ENCODE measurements at regions not wholly inside any gene's neighbourhood (a gene's known extent, or its start where the extent isn't known, plus 50 kb on each side); places are given as distances from the start of the nearest gene placed in this dataset.

DNA sequence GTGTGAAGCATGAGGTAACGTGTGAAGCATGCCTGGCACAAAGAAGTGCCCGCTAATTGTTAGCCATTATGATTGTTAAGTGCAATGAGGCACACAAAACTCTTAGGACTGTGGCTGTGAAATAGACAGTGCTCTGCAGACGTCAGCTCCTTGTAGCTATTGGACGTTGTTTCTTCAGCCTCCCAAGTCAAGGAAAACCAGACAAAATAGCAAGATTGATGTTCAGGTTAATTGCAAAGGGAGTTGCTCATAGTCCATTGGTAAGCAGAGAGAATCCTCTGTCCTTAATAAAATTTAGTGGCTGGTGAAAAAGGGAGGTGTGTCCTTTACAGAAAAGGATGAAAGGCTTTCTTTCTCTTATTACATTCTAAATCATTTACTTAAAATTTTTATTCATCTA lies 54.6 kb upstream of the MBP start:
- DNase-seq (ENCODE audit: low read depth, low spot score) = no peak
- in situ Hi-C loops (cut with HindIII; ENCODE audit: low pct_unique_long_range_greater_than_20kb, low sequenced_read_pairs) = no loop called here

DNA sequence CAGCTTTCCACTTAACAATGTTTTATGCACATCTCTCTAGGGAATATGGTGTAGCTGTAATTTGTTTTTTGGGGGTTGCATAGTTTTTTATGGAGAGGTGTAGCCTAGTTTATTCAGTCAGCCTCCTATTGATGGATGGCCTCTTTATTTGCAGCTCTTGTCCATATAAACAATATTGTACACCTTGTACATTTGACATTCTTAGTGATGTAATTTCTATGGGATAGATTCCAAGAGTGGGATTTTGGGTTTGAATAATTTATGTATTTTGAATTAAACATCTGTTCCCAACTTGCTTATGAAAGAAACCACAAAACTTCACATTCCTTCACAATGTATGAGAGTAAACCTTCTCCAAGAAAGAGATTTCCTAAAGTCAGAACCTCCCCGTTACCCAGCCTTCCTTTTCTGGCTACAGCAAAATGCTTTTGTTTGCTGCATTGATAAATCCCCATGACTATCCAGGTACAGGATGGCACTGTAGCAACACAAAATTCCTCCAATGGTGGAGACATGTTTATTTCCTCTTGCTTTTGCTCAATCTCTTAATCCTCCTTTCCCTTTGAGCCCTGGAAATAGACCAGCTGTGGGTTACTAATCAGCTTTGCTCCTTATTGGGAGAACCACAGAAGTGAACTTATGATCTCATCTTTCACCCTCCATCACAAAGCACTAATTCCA lies 58.4 kb upstream of the GALR1 start:
- DNase-seq (ENCODE audit: low read depth, low spot score) = no peak
- in situ Hi-C loops (cut with HindIII; ENCODE audit: low pct_unique_long_range_greater_than_20kb, low sequenced_read_pairs) = no loop called here

DNA sequence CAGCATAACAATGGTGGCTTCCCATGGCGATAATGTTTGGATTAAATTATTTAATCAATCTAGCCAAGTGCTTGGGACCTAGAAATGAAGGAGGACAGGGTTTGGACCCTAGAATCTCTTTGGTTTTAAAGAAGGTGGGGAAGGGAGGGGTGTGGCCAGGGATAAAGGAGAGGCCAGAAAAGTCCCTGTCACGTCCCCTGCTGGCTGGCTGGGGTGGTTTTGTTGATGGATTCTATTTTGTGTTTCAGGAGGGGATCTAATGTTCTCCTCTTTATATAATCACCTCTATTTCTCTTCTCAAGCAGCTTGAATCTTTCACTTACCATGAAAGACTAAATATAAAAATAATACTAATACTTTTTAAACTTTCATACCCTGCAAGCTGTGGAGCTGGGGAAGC lies 52.6 kb upstream of the GALR1 start:
- DNase-seq (ENCODE audit: low read depth, low spot score) = peak; percentile 43
- in situ Hi-C loops (cut with HindIII; ENCODE audit: low pct_unique_long_range_greater_than_20kb, low sequenced_read_pairs) = no loop called here

DNA sequence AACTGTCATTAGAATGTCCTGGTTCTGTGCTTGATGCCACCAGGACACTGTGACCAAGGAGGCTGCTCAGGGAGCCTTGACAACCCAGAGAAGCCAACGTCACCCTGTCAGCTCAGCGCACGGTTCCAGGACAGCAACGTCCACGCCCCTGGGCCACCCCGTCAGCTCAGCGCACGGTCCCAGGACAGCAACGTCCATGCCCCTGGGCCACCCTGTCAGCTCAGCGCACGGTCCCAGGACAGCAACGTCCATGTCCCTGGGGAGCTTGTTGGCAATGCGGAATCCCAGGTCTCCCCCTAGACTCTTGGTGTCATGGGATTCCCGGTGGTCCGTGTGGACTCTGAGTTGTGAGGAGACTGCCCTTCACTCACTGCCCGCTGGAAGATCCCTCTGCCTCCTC lies 51.0 kb upstream of the GALR1 start:
- no peak for DNase-seq (ENCODE audit: low read depth, low spot score)
- in situ Hi-C loops (cut with HindIII; ENCODE audit: low pct_unique_long_range_greater_than_20kb, low sequenced_read_pairs) = no loop called here

DNA sequence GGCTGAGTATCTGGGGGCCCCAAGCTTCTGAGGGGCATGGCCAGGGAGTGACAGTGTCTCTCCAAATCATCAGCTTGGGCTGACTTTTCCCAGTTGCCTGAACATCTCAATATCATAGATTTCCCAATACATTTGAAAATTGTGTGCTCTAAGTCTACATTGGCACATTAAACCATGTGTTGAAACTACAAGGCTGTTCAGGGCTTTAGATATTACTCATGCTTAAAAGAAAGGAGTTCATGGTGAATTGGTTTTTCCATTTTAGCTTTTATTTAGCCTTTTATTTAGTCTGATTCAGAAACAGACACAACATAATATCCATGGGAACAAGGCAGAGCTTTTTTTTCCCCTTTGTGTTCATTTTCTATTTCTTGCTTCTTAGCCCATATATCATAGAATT lies 49.9 kb upstream of the GALR1 start:
- in situ Hi-C loops (cut with HindIII; ENCODE audit: low pct_unique_long_range_greater_than_20kb, low sequenced_read_pairs) = no loop called here
- DNase-seq (ENCODE audit: low read depth, low spot score) = no peak
